Sigmoid colon (tissue), 4 donors: ENCODE measurements at regions not wholly inside any gene's neighbourhood (a gene's known extent, or its start where the extent isn't known, plus 50 kb on each side); places are given as distances from the start of the nearest gene placed in this dataset.

Experiments
- CTCF ChIP-seq, 4 experiments: fragments of 450-650 bp in 3 of 4; fragments of 200-600 bp in 1 of 4; IDR thresholded peaks; one replicate each; pipeline ENCODE4 v1.5.1; 2016 to 2019; ENCODE audit warnings: antibody characterized with exemption in 4 of 4, mild to moderate bottlenecking in 3 of 4, moderate library complexity in 2 of 4
- POLR2A ChIP-seq, 2 donors: fragments of 450-650 bp; IDR thresholded peaks; one replicate each; pipeline ENCODE4 v1.6.1; 2016; ENCODE audit warnings: antibody characterized with exemption in 2 of 2, mild to moderate bottlenecking in 2 of 2, moderate library complexity in 2 of 2
- POLR2AphosphoS5 ChIP-seq, 4 donors: sonication (generic); formaldehyde crosslinking; IDR thresholded peaks; one replicate each; pipeline ENCODE4 v1.6.1; 2017; ENCODE audit warnings: antibody characterized with exemption in 4 of 4

- TF ChIP-seq CTCF (IDR thresholded peaks at IDR 0.05) (no peak), POLR2A (IDR thresholded peaks at IDR 0.05) (no peak), POLR2AphosphoS5 (IDR thresholded peaks at IDR 0.05) (no peak)
These were observed 899.8 kb downstream of the TUSC7 start for GRCh38 chr3:117609330-117609729.
